HG02938 (cell line): ENCODE measurements at regions not wholly inside any gene's neighbourhood (a gene's known extent, or its start where the extent isn't known, plus 50 kb on each side); places are given as distances from the start of the nearest gene placed in this dataset.

Experiments used
- ATAC-seq: cut with Tn5 transposase; IDR thresholded peaks from one replicate; pipeline ENCODE4 v1.9.1; 2021; ENCODE audit warnings: mild to moderate bottlenecking, moderate library complexity; ENCODE audit not compliant: unreplicated experiment

DNA sequence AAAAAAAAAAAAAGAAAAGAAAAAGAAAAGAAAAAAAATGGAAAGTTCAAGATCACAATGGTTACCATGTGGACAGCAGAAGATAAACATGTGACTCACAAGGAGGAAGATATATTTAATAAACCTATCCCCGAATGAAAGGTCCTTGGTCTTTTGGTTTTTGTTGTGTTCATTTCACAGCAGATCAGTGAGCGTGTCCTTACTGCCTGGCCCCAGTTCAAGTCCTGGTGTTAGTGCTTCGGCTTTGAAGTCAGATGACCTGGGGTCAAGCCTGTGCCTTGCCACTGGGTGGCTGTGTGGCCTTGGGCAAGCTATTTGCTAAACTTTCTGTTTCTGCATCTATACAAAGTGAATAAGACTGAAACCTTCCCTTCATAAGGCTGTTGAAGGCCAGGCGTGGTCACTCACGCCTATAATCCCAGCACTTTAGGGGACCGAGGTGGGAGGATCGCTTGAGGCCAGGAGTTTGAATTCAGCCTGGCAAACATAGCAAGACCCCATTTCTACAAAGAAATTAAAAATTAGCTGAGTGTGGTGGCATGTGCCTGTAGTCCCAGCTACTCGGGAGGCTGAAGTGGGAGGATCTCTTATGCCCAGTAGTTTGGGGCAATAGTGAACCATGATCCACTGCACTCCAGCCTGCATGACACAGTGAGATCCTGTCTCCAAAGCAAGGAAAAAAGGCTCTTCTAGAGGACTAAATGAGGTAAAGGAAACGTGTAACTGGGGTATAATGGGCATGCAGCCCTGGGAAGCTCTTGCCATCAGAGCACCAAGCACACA, 94.5 kb upstream of the SPATA31D4 start:
- ATAC-seq: no peak

DNA sequence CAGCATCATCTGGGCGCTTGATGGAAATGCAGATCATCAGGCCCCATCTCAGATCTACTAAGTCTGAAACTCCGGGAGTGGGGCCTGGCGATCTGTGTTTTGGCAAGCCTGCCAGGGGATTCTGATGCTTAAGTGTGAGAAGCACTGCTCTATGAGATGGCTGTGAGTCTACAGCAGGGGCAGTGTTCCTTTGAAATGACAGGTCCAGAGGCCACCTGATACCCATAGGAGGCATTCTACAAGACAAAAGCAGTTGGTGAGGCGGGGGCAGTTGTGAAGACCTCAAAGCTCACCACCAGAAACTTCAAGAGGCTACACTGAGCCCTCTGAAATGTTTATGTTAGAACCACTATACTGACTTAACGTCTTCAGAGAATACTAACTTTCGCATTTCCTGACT, 86.9 kb upstream of the SPATA31D4 start:
- no peak for ATAC-seq

DNA sequence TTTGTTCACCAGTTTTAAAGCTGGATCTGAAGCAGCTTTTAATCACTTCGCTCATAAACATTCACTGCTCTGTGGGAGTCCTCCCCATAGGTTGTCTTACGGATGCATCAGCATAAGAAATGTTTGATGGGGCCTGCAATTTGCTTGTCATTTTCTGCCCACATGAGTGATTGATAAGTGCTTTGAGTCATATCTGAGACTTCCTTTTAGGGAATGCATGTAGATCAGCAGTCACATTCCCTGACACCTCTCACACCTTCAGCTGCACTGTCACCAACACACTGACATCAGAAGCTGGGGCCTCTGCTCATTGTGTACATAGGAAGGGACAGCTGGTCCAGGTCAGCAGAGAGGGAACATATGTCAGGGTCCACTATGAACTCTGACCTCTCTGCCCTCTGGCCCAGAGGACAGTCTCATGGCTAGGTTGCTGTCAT, 84.1 kb upstream of the SPATA31D4 start:
- ATAC-seq: no peak

DNA sequence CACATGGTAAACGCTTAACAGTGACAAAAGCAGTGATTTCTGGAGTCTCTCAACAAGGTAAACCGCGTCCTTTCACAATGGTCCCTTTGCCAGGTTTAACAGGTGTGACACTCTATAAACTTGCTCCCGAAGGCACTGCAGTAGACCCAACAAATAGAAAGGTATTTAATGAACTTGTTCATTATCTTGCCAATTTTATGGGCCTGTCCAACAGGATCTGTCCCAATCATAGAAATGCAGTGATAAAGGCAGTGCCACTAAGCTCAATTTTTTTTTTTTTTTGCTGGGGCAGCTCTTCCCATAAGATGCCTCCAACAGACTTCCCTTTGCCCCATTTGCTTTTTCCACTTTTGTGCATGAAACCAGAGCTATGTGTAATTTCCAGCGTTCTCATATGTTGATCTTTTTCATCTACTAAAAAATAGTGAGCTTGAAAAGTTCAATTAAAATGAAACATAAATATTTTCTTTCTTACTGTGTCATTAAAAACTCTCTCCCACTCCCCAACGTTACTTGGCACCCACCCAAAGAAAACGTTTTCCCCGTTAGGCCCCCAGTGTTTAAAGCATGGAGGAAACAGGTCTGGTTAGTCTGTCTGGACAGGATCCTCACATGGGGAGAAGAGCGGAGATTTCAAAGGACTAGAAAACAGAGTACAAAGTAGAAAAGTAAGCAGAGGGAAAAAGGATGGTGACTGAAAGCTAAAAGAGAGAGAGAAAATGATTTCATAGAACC, 80.9 kb upstream of the SPATA31D4 start:
- no peak for ATAC-seq

DNA sequence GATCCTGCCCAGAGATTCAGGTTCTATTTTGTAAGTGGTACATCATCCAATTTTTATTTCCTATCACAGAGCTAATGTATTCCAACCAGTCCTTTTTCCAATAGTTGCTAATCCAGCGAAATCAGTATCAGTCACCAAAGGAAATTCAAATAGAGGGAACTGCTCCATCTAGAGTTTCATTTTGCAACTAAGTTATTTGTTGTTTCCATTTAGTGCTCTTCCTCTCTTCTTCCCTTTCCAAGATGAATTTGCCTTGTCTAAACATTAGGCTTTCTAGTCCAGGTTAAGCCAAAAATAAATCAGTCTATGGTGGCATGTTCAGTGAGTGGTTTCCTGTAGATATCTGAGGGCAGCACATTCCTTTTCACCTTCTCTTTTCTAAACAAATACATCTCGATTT, 79.8 kb upstream of the SPATA31D4 start:
- no peak for ATAC-seq

DNA sequence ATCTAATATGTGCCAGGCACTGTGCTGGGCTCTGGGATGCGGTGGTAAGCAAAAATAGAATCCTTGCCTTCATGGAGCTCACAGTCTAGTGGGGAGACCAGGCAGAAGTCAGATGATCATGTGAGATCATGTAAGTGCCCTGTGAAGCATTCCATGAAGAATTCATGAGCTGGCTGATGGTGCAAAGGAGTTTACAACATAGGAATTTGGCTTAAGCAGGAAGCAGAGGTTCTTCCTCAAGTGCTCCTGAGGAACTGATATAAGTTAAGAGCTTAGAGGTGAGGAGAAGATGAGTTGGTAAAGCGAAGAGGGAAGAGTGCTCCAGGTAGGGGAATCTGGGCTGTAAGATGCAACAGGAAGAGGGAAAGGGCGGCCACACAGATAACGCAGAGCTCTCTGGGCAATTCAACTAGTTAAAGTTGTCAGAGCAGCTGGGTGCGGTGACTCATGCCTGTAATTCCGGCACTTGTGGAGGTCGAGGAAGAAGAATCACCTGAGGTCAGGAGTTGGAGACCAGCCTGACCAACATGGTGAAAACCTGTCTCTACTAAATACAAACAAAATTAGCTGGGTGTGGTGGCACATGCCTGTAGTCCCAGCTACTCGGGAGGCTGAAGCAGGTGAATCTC, 78.5 kb upstream of the SPATA31D4 start:
- no peak for ATAC-seq

DNA sequence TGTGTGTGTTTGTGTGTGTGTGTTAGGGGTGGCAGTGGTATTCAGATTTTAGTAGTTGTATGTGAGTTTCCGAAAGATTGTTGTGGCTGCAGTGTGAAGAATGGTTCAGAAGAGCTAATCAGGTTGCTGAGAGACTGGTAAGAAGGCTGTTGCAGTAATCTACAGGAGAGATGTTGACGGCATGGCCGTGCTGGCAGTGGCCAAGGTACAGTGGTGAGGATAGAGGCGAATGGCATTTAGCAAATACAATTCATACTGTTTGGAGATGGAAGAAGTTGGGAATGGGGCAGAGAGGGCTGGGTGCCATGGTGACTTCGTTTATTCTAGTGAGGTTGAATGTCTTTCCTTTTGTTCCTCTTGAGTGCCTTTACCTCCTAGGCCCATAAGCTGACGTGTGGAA, 77.5 kb upstream of the SPATA31D4 start:
- ATAC-seq: no peak

DNA sequence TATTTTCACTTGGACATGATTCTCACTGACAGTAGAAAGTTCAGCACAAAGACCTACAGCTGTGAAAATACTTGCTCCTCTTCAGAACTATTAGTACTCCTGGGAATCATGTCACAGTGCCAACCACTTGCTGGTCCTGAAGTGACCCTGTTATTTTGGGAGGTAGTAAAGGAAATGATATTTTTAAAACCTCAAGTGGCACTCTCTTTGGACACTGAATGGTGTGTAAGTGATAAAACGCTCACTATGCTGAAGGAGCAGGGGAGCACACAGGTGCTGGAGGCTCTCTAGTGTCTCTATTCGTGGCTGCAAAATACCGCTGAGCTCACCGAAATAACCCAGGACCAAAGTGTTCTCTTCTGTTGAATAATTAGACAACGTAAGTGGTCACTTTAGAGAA, 76.9 kb upstream of the SPATA31D4 start:
- ATAC-seq: no peak

DNA sequence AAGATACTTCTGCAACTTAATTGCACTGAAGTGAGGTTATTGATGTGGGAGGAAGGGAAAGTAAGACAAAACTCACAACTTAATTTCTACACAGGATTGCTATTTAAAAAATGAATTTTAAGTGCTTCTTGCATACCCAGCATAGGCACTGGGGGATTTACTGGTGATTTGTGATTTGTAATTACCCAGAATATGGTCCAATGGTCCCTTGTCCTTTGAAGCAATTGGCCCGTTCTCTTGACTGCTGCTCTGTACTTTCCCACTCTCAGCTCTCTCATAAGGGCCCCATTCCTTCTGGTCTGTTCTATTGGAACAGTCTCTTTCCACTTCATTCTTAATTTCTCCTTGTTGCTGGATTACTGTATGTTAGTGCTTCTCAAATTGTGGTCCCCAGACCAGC, 75.4 kb upstream of the SPATA31D4 start:
- no peak for ATAC-seq

DNA sequence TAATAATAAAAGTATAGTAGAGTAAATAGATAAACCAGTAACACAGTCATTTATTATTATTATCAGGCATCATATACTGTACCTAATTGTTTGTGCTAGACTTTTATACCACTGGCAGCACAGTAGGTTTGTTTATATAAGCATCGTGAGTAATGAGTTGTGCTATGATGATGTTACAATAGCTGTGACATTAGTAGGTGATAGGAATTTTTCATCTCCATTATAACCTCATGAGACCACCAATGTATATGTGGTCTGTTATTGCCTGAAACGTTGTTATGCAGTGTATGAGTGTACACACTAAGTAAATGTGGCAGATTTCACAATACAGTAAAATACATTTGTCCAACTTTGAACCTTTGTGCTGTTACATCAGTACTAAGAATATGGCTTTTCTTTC, 72.7 kb upstream of the SPATA31D4 start:
- ATAC-seq: no peak

DNA sequence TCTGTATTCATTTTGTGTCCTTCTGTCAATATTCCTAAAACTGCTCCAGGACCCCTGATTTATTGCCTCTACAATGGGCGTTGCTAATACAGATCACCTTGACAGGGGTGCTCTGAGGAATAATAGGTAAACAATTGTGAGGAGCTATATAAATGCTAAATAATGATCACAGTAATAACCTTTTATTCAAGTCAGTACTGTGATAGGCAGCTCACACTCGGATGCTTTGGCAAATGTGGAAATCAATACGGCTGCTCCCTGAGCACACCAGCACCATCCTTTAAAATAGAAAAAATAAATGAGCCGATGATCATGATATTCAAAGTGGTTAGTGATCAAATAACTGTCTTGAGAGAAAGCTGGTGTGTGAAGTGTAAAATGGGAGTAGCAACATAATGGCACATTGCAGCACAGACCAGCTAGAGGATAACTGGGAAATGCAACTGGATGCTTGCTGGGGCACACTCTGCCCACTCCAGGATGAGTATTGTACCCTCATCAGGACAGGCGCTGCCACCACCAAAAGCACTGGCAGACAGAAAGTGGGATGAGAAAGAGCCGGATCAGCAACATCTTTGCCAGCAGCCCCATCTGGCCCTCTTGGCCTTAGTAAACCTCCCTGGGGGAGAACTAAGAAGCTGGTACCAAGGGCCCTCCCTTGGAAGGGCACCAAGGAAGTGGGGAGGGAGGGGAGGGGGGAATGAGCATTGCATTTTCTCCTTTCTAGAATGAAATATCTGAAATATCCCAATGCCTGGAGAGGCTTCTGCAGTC, 69.4 kb upstream of the SPATA31D4 start:
- ATAC-seq: no peak

DNA sequence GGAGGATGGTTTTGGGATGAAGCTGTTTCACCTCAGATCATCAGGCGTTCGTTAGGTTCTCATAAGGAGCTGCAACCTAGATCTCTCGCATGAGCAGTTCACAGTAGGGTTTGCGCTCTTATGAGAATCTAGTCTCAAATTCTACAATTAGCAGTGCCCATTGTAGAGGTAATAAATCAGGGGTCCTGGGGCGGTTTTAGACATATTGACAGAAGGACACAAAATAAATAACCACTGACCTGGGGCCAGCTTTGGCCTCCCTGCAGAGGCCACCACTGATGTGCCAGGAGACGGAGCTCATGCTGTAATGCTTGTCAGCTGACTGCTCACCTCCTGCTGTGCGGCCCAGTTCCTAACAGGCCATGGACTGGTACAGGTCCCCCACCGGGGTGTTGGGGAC, 67.6 kb upstream of the SPATA31D4 start:
- no peak for ATAC-seq

DNA sequence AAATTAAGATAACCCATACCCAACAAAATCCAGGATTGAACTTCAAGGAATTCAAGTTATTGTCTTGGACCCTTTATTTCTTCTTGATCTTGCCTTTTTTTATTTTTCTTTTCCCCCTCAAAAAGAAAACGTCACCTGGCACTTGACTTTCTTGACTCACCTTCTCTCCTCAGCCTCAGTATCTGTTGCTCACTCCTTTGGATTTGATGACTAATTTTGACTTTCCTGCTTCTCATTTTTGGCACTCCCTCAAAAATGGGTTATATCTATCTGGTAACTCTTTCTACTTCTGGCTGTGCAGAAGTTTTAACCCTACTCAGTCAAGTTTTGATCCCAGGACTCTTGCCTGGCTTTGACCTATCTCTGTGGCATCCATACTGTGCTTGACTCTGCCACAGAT, 66.6 kb upstream of the SPATA31D4 start:
- ATAC-seq: no peak

DNA sequence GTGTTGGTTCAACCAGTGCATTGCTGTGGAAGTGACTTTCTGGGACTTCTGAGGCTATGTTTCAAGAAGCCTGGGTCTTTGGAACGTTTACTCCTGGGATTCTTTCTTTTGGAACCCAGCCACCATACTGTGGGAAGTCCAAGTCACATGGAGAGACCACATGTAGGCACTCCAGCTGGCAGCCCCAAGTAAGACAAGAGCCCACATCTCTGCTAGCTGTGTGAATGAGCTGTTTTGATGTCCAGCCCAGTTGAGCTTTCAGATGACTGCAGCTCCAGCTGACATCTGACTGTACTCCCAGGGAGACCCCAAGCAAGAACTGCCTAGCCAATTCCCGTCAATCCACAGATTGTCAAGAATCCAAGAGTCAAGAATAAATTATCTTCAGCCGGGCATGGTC, 60.1 kb upstream of the SPATA31D4 start:
- no peak for ATAC-seq

DNA sequence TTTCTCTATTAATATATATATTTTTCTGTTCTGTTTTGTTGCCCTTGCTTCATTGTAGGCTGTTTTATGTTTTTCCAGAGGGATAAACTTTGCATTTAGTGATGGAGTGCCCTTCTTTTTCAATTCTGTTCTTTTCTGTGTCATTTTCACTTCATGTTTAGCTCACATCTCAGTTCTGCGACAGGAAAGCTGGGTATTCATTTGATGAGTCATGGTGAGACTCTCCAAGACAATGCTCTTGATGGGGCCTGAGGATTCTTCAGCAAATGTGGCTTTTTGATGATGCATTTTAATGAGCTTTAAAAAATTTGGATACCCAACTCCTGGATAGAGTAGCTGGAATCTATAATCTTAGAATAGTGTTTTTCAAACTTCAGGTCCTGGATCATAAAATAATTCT, 56.5 kb upstream of the SPATA31D4 start:
- ATAC-seq: no peak

DNA sequence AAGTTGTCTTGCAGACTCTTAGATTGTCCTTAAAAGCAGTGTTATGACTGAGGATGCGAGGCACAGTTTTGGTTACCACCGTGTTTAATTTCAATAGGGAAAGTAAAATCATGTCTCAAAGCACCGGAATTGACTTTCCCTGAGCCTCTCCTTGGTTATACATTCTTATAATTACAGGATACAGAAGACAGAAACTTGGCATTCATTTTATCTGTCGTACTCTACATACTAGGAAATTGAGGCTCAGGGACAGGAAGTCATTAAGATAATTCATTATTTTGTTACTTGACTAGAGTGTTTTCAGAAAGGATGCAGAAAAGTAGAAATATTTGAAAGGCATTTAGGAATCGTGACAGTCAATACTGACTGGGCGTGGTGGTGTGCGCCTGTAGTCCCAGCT, 54.0 kb upstream of the SPATA31D4 start:
- ATAC-seq: no peak

DNA sequence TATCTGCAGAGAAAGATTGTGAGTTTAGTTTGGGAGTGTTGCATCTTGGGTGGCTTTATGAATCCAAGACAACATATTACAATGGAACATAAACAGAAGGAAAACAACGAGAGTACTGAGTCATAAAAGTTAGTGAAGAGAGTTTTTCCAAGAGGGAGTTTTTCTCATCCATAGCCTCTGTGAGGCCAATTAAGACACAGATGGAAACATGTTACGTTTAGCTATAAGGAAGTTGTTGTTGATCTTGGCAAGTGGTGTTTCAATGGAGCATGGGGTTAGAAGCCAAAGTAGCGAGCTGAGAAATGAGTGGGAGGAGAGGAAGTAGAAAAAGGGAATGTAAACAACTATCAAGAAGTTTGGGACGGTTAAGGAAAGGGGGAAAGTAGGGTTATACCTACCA, 53.3 kb upstream of the SPATA31D4 start:
- ATAC-seq: no peak

DNA sequence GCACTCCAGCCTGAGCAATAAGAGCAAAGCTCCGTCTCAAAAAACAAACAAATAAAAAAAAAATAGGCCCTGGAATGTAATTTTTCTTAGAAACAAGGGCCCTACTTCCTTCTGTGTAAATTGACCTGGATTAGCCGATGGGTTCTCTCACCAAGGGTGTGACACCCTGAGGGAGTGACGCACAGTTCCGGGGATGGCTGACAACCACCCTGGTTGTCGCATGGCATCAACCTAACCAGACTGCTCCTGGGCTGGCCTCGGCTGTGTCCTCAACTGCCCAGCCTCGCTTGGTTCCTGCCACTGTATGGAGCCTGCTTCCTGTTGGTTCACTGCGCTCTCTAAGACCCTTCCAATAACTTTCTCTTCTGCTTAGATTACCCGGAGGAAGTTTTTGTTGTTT, 51.2 kb upstream of the SPATA31D4 start:
- no peak for ATAC-seq
